Stomach (tissue), 8 donors: ENCODE measurements at regions not wholly inside any gene's neighbourhood (a gene's known extent, or its start where the extent isn't known, plus 50 kb on each side); places are given as distances from the start of the nearest gene placed in this dataset.

Experiments used
- DNase-seq, 2 donors: peaks; one replicate each; pipeline versions ENCODE4 v3.0.0 to v3.0.0-alpha.2; 2013 to 2019
- H3K27ac ChIP-seq, 5 donors: fragments of 200-600 bp in 4 of 5; sonication (generic) in 4 of 5; one replicate each; pipeline ENCODE4 v1.5.1; 2013 to 2019; ENCODE audit warnings: mild to moderate bottlenecking in 1 of 5, moderate library complexity in 1 of 5
- H3K27me3 ChIP-seq, 3 donors: fragments of 200-600 bp; sonication (generic); one replicate each; pipeline ENCODE4 v1.5.1; 2017 to 2019; ENCODE audit warnings: mixed run types in 1 of 3
- H3K36me3 ChIP-seq, 4 donors: fragments of 200-600 bp; sonication (generic); 1 replicate in 3 of 4; 2 replicates in 1 of 4; pipeline ENCODE4 v1.5.1; 2016 to 2019
- H3K4me1 ChIP-seq, 4 donors: fragments of 200-600 bp; sonication (generic); one replicate each; pipeline ENCODE4 v1.5.1; 2016 to 2019
- H3K4me3 ChIP-seq, 4 donors: fragments of 200-600 bp; sonication (generic) in 3 of 4; one replicate each; pipeline ENCODE4 v1.5.1; 2016 to 2019; ENCODE audit warnings: mild to moderate bottlenecking in 1 of 4
- H3K9me3 ChIP-seq, 4 donors: fragments of 200-600 bp; sonication (generic); one replicate each; pipeline ENCODE4 v1.5.1; 2016 to 2019
- EP300 ChIP-seq: sonication (generic); formaldehyde crosslinking; IDR thresholded peaks from one replicate; pipeline ENCODE4 v1.6.1; 2017; ENCODE audit warnings: antibody characterized with exemption
- POLR2A ChIP-seq, 4 donors: fragments of 450-650 bp; IDR thresholded peaks; one replicate each; pipeline ENCODE4 v1.6.1; 2016; ENCODE audit warnings: antibody characterized with exemption in 4 of 4, control low read depth in 2 of 4, mild to moderate bottlenecking in 1 of 4, moderate library complexity in 1 of 4
- POLR2AphosphoS5 ChIP-seq, 3 donors: sonication (generic); formaldehyde crosslinking; IDR thresholded peaks; one replicate each; pipeline ENCODE4 v1.6.1; 2016; ENCODE audit warnings: antibody characterized with exemption in 3 of 3
- WGBS, 5 donors: extraction: QIAGEN DNeasy Blood & Tissue Kit in 3 of 5; methylation state at CpG; one replicate each; pipeline versions ENCODE4 v1.1.5 to v1.1.7; 2013 to 2018; 5-methylcytosine and 5-hydroxymethylcytosine counted together
- intact Hi-C: fragments of 100-400 bp; cut with DNase I; formaldehyde crosslinking; loops from one replicate; pipeline ENCODE4 v1.15.1; 2023; ENCODE audit warnings: low total_unique reads
- TF ChIP-seq, protein P1 (sequence below), 7 experiments: fragments of 450-650 bp in 4 of 7; fragments of 200-600 bp in 3 of 7; sonication (generic) in 3 of 7; IDR thresholded peaks; one replicate each; pipeline ENCODE4 v1.5.1; 2016 to 2019; ENCODE audit warnings: antibody characterized with exemption in 7 of 7, control low read depth in 2 of 7, mild to moderate bottlenecking in 1 of 7
- donor health status: healthy with polysubstance abuse.
- donor health status: Bipolar disorder and iron deficiency.
- donor health status: healthy.

- TF ChIP-seq EP300, result no peak
- no peak for TF ChIP-seq POLR2A (IDR thresholded peaks at IDR 0.05)
- TF ChIP-seq, protein P1, sequence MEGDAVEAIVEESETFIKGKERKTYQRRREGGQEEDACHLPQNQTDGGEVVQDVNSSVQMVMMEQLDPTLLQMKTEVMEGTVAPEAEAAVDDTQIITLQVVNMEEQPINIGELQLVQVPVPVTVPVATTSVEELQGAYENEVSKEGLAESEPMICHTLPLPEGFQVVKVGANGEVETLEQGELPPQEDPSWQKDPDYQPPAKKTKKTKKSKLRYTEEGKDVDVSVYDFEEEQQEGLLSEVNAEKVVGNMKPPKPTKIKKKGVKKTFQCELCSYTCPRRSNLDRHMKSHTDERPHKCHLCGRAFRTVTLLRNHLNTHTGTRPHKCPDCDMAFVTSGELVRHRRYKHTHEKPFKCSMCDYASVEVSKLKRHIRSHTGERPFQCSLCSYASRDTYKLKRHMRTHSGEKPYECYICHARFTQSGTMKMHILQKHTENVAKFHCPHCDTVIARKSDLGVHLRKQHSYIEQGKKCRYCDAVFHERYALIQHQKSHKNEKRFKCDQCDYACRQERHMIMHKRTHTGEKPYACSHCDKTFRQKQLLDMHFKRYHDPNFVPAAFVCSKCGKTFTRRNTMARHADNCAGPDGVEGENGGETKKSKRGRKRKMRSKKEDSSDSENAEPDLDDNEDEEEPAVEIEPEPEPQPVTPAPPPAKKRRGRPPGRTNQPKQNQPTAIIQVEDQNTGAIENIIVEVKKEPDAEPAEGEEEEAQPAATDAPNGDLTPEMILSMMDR (IDR thresholded peaks at IDR 0.05), result no peak
- TF ChIP-seq POLR2AphosphoS5 (IDR thresholded peaks at IDR 0.05), result no peak
- H3K36me3 ChIP-seq, result no peaks in the 10 kb centered on the region
- no peaks in the 10 kb centered on the region for H3K4me1 ChIP-seq
- no peaks in the 10 kb centered on the region for H3K9me3 ChIP-seq
- H3K27ac ChIP-seq, result no peak overlapping the region
- WGBS, 5 donors, result 85 to 97% (median 92%) methylated on average over 3 of the region's 3 CpGs
- H3K4me3 ChIP-seq, result no peak overlapping the region
- no peaks in the 10 kb centered on the region for H3K27me3 ChIP-seq
- intact Hi-C loops, result no loop called here
- DNase-seq, result no peak
These were observed 301.3 kb downstream of the FBXW7 start for GRCh38 chr4:152234571-152234970.

DNA sequence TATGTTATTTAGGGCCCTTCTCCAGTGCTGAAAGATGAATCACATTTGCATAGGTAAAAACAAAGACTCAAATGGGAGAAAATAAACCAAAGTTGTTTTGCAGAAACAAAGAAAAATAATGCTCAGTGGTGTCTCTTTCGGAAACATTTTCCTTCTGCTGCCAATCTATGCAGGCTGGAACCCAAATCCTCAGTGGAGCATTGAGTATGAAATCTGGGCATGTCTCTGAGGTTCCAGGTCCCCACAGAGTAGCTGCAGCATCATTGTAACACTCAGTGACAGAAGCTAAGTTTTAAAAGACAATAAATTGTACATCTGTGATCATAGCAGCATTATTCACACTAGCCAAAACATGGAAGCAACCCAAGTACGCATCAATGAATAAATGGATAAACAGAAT is 303.6 kb downstream of the FBXW7 start:
- Histone ChIP-seq H3K4me1 (no peaks in the 10 kb centered on the region), H3K27me3 (no peaks in the 10 kb centered on the region), H3K27ac (no peak overlapping the region), H3K36me3 (no peaks in the 10 kb centered on the region), H3K4me3 (no peak overlapping the region), H3K9me3 (no peaks in the 10 kb centered on the region)
- intact Hi-C loops, result no loop called here
- 72 to 90% (median 85%) methylated on average over 2 of the region's 2 CpGs for WGBS, 5 donors
- TF ChIP-seq POLR2A (IDR thresholded peaks at IDR 0.05) (no peak), POLR2AphosphoS5 (IDR thresholded peaks at IDR 0.05) (no peak), EP300 (no peak)
- TF ChIP-seq, protein P1 (IDR thresholded peaks at IDR 0.05), result no peak
- DNase-seq, result no peak

- DNase-seq, result no peak
- no peaks in the 10 kb centered on the region for H3K9me3 ChIP-seq
- no peaks in the 10 kb centered on the region for H3K36me3 ChIP-seq
- no peak for TF ChIP-seq POLR2AphosphoS5 (IDR thresholded peaks at IDR 0.05)
- TF ChIP-seq, protein P1 (IDR thresholded peaks at IDR 0.05), result no peak
- no peaks in the 10 kb centered on the region for H3K27me3 ChIP-seq
- 79 to 95% (median 91%) methylated on average over 6 of the region's 6 CpGs for WGBS, 5 donors
- no peak overlapping the region for H3K4me3 ChIP-seq
- intact Hi-C loops, result no loop called here
- H3K27ac ChIP-seq, result no peak overlapping the region
- H3K4me1 ChIP-seq, result no peaks in the 10 kb centered on the region
These were observed 306.1 kb downstream of the FBXW7 start for GRCh38 chr4:152229782-152230289.

DNA sequence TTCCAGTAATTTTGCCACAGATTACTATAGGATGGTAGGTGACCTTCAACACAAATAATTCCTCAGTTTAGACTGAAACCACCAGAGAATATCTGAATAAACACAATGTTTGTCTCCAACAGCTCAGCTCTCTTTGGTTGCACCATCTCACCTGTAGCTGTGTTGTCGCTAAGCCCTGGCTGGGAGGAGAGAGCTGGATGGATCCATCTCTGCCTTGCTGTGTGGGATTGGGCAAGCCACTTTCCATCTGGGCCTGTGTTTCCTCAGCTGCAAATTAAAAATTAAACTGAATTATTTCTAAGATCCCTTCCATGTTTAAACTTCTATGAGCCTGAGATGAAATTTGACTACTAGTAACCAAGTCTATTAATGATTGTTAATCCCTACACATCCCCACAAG is 310.2 kb downstream of the FBXW7 start:
- H3K27ac ChIP-seq, result no peak overlapping the region
- no peak overlapping the region for H3K4me3 ChIP-seq
- intact Hi-C loops, result no loop called here
- TF ChIP-seq, protein P1 (IDR thresholded peaks at IDR 0.05), result no peak
- no peak for TF ChIP-seq EP300
- TF ChIP-seq POLR2AphosphoS5 (IDR thresholded peaks at IDR 0.05), result no peak
- TF ChIP-seq POLR2A (IDR thresholded peaks at IDR 0.05), result no peak
- 94 to 100% (median 97%) methylated on average over 1 of the region's 1 CpG for WGBS, 5 donors
- no peaks in the 10 kb centered on the region for H3K4me1 ChIP-seq
- H3K36me3 ChIP-seq, result no peaks in the 10 kb centered on the region
- no peaks in the 10 kb centered on the region for H3K9me3 ChIP-seq
- H3K27me3 ChIP-seq, result no peaks in the 10 kb centered on the region
- DNase-seq, result no peak
